HG03159 (cell line): ENCODE measurements at regions not wholly inside any gene's neighbourhood (a gene's known extent, or its start where the extent isn't known, plus 50 kb on each side); places are given as distances from the start of the nearest gene placed in this dataset.

ENCODE experiments used
- ATAC-seq: cut with Tn5 transposase; IDR thresholded peaks from one replicate; pipeline ENCODE4 v1.9.1; 2021; ENCODE audit warnings: mild to moderate bottlenecking, moderate library complexity; ENCODE audit not compliant: unreplicated experiment

DNA sequence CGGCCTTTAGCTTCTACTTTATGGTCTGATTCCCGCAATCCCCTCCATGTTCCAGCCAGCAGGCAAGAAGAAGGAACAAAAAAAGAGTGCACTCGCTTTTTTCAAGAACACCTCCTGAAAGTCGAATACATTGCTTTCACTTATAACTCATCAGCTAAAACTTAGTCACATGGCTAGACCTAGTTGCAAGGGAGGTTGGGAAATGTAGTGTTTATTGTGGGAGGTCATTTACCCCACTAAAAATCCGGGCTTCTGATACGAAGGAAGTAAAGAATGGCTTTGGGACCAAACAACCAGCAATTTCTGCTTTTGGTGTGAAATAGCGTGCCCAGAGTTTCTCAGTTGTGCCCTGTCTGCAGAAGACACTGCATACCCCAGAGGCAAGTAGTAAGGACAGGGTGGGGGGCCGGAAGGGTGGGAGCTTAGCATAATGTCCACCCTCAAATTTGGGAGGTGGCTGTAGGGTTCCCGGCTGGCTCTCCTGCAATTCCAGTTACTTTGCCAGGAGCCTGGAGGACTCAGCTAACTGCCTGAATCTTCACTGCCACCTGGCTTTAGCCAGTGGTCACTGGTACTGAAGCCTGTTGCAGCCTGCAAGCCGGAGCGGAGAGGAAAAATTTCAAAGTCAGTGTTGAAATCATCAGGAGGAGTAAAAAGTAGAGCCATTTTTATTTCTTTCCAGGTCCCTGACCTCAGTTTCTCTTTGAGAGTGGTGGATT, 57.7 kb upstream of the F3 start:
- ATAC-seq = no peak

DNA sequence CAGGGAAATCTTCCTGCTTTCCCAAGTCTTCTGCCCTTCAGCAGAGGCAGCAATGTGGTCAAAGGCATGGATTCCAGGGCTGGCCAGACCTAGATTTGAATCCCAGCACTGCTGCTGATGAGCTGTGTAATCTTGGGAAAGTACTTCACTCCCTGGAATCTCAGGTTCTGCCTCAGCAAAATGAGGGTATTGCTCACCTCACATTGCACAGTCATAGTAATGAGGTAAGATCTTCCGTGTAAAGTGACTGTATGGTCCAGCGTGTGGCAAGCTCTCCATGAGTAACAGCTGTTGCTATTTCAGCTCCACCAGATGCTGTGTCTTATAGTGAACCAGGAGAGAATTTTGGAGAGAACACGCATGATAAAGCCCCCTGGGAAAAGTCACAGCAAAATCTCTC, 56.1 kb upstream of the F3 start:
- ATAC-seq = no peak

DNA sequence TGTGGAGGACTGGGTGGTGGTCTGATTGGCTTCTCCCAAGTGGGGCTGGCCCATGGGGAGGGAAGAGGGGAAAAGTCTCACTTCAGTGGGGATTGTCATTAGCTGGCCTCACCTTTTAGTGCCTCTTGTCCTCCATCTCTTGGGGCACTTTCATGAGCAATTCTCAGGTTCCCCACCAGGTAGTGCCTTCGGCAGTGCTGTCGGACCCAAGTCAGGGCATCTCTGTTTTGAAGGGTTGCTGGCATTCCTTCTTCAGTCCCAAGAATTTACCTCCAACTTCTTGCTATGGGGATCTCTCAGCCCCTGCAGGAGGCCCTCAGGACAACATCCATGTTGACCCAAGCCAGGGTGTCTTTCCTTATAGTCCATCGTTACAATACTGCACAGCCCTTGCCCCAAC, 54.7 kb upstream of the F3 start:
- ATAC-seq = no peak

DNA sequence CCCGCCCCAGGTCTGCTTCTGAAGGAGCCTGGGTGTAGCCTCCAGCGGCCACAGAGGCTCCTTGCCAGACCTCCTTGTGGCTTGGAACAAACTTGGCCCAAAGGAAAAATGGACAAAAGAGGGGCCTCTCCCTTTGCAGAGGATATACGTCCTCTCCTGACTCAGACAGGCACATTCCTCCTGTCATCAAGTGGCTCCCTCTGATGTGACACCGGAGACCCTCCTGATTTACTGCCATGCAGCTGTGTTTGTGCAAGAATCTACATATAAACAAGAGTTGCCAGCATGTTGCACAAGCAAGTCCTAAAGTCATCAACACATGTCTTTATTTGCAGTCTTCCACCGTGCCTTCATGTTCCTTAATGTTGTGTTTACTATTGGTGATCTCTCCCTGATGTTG, 54.1 kb upstream of the F3 start:
- no peak for ATAC-seq

DNA sequence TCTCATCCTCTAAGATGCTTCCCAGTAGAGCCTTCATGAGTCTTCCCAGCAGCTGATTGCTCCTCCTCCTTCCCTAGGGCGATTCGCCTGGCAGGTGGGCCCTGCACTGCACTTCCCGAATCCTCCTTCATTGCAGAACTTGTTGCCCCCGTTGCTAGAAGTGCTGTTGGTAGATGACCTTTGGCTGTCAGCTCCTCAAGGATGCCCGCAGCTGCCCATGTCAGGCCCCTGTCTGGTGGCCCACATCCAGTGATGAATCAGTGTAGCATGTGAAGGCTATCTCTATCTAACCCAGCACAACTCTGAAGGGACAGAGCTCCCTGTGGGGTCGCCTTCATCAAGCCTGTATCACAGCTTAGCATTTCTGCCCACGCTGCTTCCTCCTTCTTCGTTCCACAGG, 52.1 kb upstream of the F3 start:
- no peak for ATAC-seq

DNA sequence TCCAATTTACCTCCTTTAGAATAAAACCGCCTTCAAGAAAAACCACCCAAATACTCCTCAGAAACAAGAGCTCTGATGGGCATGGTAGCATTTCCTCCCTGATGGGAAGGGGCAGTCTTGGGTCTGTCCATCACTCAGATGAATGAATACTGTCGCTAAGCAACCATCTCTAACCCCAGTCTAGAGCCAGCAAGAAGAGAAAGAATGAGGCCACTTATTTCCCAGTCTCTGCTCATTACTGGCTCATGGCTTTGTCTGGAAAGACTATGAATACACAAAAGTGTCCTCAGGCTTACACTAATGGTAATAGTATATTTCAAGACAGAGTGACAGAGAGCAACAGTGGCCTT, 51.0 kb upstream of the F3 start:
- ATAC-seq = no peak

DNA sequence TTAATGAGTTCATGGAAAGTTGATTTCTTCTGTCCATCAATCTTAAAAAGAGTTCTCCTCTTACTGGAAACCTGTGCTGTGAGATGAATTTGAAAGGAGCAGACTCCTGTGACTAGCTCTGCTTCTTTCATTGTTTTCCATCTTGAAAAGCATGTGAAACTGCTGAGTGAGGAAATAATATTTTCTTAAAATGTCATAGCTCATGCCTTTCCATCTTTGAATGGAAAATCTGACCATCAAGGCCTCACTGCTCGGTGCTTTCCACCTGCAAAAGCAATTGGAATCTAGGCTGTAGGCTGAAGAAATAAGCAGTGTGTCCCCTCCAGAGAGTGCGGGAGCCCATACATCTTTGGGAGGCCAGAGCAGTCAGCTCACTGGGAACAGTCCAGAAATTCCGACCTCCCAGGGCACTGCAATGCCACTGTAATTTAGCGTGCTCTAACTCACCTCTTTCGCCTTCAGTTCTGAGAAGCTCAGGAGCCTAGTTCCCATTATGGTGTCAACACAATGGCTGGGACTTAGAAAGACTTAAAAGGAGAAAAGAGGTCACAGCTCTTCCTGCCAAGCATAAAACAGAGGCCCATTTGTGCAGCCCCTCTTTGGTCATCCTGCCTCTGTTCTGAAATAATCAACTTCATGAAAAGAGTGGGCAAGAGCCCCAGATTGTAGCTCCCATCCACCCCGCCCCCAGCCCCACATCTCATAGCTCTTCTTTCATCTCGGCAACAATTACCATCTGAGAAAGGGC, 50.4 kb upstream of the F3 start:
- no peak for ATAC-seq
